Small intestine (tissue), 7 donors: ENCODE measurements at regions not wholly inside any gene's neighbourhood (a gene's known extent, or its start where the extent isn't known, plus 50 kb on each side); places are given as distances from the start of the nearest gene placed in this dataset.
"Not testable (repeated sequence)": the region's sequence is repeated elsewhere in the genome, so short reads cannot be mapped to it uniquely, and the experiment has no call there.

ENCODE experiments used
- DNase-seq, 2 donors: peaks; one replicate each; pipeline versions ENCODE4 v3.0.0 to v3.0.0-alpha.2; 2013
- FAIRE-seq: peaks from 2 replicates; lab custom pipeline; 2012; peaks lifted over from hg19 to GRCh38; lab: Jason Lieb, UNC
- H3K27ac ChIP-seq, 3 donors: one replicate each; pipeline ENCODE4 v1.5.1; 2013; ENCODE audit warnings: low read length in 2 of 3, mild to moderate bottlenecking in 2 of 3, control low read depth in 1 of 3, inconsistent platforms in 1 of 3, low read depth in 1 of 3, moderate library complexity in 1 of 3
- H3K27me3 ChIP-seq, 3 donors: one replicate each; pipeline ENCODE4 v1.6.1; 2013; ENCODE audit warnings: low read length in 3 of 3, inconsistent platforms in 1 of 3; ENCODE audit not compliant: control insufficient read depth in 3 of 3, insufficient read depth in 3 of 3
- H3K36me3 ChIP-seq, 3 donors: one replicate each; pipeline ENCODE4 v1.6.1; 2013; ENCODE audit warnings: low read length in 3 of 3, inconsistent platforms in 1 of 3, low read depth in 1 of 3, mild to moderate bottlenecking in 1 of 3, moderate library complexity in 1 of 3; ENCODE audit not compliant: control insufficient read depth in 3 of 3, insufficient read depth in 2 of 3
- H3K4me1 ChIP-seq, 3 donors: one replicate each; pipeline ENCODE4 v1.6.1; 2013; ENCODE audit warnings: low read length in 2 of 3, inconsistent platforms in 1 of 3, low read depth in 1 of 3, mild to moderate bottlenecking in 1 of 3, moderate library complexity in 1 of 3; ENCODE audit not compliant: control insufficient read depth in 3 of 3, insufficient read depth in 2 of 3
- H3K4me3 ChIP-seq, 3 donors: one replicate each; pipeline ENCODE4 v1.5.1; 2013; ENCODE audit warnings: low read length in 3 of 3, control low read depth in 1 of 3, inconsistent platforms in 1 of 3, low read depth in 1 of 3, mild to moderate bottlenecking in 1 of 3, moderate library complexity in 1 of 3
- H3K9me3 ChIP-seq, 2 donors: one replicate each; pipeline ENCODE4 v1.6.1; 2013; ENCODE audit warnings: low read depth in 1 of 2, low read length in 1 of 2; ENCODE audit not compliant: control insufficient read depth in 2 of 2, insufficient read depth in 1 of 2
- WGBS, 3 donors: extraction: QIAGEN DNeasy Blood & Tissue Kit; methylation state at CpG; one replicate each; pipeline ENCODE4 v1.1.7; 2013; 5-methylcytosine and 5-hydroxymethylcytosine counted together
- donor health status: healthy with polysubstance abuse.
- donor health status: control.
- donor health status: control.
- donor health status: Bipolar disorder and iron deficiency.
- donor health status: healthy.

GRCh38 chr5:14993459-14994133 lies 122.0 kb upstream of the ANKH start:
- 92 to 97% (median 94%) methylated on average over 28 to 40 of the region's 40 CpGs for WGBS, 3 donors
- not testable (repeated sequence) for H3K4me3 ChIP-seq, FAIRE-seq, H3K36me3 ChIP-seq, H3K4me1 ChIP-seq, DNase-seq, H3K27ac ChIP-seq, H3K27me3 ChIP-seq
- peaks cover 0 to 11% of the 10 kb centered on the region in 2 donors for H3K9me3 ChIP-seq

- H3K4me1 ChIP-seq, H3K9me3 ChIP-seq, FAIRE-seq, H3K27me3 ChIP-seq, H3K36me3 ChIP-seq: not testable (repeated sequence)
- WGBS, 3 donors: 66 to 86% (median 68%) methylated on average over 28 of the region's 28 CpGs
- Histone ChIP-seq H3K4me3 (peak overlapping the region in 1 of 3 donors; percentile 1), H3K27ac (peak overlapping the region in 1 of 3 donors; percentile 64)
- DNase-seq: peak in 1 of 2 donors; percentile 21
These were observed 121.3 kb upstream of the ANKH start for GRCh38 chr5:14992751-14993458.

GRCh38 chr5:14988223-14988622 lies 116.6 kb upstream of the ANKH start:
- DNase-seq (peak in 1 of 2 donors; percentile 48), FAIRE-seq (no peak)
- H3K36me3 ChIP-seq: no peaks in the 10 kb centered on the region
- H3K4me3 ChIP-seq: no peak overlapping the region
- H3K4me1 ChIP-seq: no peaks in the 10 kb centered on the region
- no peaks in the 10 kb centered on the region for H3K9me3 ChIP-seq
- 69 to 84% (median 70%) methylated on average over 5 of the region's 5 CpGs for WGBS, 3 donors
- no peaks in the 10 kb centered on the region for H3K27me3 ChIP-seq
- no peak overlapping the region for H3K27ac ChIP-seq

- Histone ChIP-seq H3K27ac (no peak overlapping the region), H3K4me3 (no peak overlapping the region), H3K9me3 (peaks cover 0 to 4% of the 10 kb centered on the region in 2 donors), H3K4me1 (no peaks in the 10 kb centered on the region), H3K36me3 (no peaks in the 10 kb centered on the region), H3K27me3 (no peaks in the 10 kb centered on the region)
- DNase-seq (no peak), FAIRE-seq (no peak)
- WGBS, 3 donors: 45 to 84% (median 63%) methylated on average over 2 to 3 of the region's 3 CpGs
These were observed 114.8 kb upstream of the ANKH start for GRCh38 chr5:14986413-14986812.

- Histone ChIP-seq H3K4me3 (no peak overlapping the region), H3K27ac (no peak overlapping the region), H3K4me1 (no peaks in the 10 kb centered on the region), H3K27me3 (no peaks in the 10 kb centered on the region), H3K9me3 (peaks cover 0 to 10% of the 10 kb centered on the region in 2 donors), H3K36me3 (no peaks in the 10 kb centered on the region)
- WGBS, 3 donors: 75 to 90% (median 86%) methylated on average over 6 of the region's 6 CpGs
- DNase-seq: no peak
- FAIRE-seq: no peak
These were observed 112.3 kb upstream of the ANKH start for GRCh38 chr5:14983666-14984441.

- WGBS, 3 donors: 83 to 95% (median 89%) methylated on average over 2 of the region's 2 CpGs
- FAIRE-seq: no peak
These were observed 109.1 kb upstream of the ANKH start for GRCh38 chr5:14980698-14981097.

GRCh38 chr5:14977058-14977685 lies 105.6 kb upstream of the ANKH start:
- H3K9me3 ChIP-seq: peaks cover 0 to 13% of the 10 kb centered on the region in 2 donors
- H3K36me3 ChIP-seq: no peaks in the 10 kb centered on the region
- no peak overlapping the region for H3K27ac ChIP-seq
- H3K4me3 ChIP-seq: no peak overlapping the region
- FAIRE-seq (no peak), DNase-seq (peak; percentile 72 to 81)
- H3K27me3 ChIP-seq: no peaks in the 10 kb centered on the region
- peaks cover 0 to 9% (median 0%) of the 10 kb centered on the region in 3 donors for H3K4me1 ChIP-seq
- WGBS, 3 donors: 7 to 48% (median 12%) methylated on average over 2 of the region's 2 CpGs

More at GRCh38 chr5:14980698-14981097, 109.1 kb upstream of the ANKH start:
- H3K4me3 ChIP-seq: no peak overlapping the region
- no peaks in the 10 kb centered on the region for H3K27me3 ChIP-seq
- H3K9me3 ChIP-seq: peaks cover 0 to 13% of the 10 kb centered on the region in 2 donors
- DNase-seq: no peak
- peaks cover 0 to 9% (median 0%) of the 10 kb centered on the region in 3 donors for H3K4me1 ChIP-seq
- no peak overlapping the region for H3K27ac ChIP-seq
- no peaks in the 10 kb centered on the region for H3K36me3 ChIP-seq

- Histone ChIP-seq H3K4me3 (no peak overlapping the region), H3K27me3 (no peaks in the 10 kb centered on the region), H3K4me1 (peaks cover 0 to 9% (median 0%) of the 10 kb centered on the region in 3 donors), H3K27ac (no peak overlapping the region), H3K36me3 (no peaks in the 10 kb centered on the region), H3K9me3 (peaks cover 0 to 10% of the 10 kb centered on the region in 2 donors)
- 56 to 73% (median 71%) methylated on average over 7 of the region's 7 CpGs for WGBS, 3 donors
- FAIRE-seq: no peak
- DNase-seq: no peak
These were observed 104.9 kb upstream of the ANKH start for GRCh38 chr5:14976486-14976885.
